ENCODE measurements at regions not wholly inside any gene's neighbourhood (a gene's known extent, or its start where the extent isn't known, plus 50 kb on each side); places are given as distances from the start of the nearest gene placed in this dataset.

GRCh38 chr6:17013701-17014100 is 88.1 kb upstream of the STMND1 start:
- Histone ChIP-seq H3K4me1 (ENCODE audit: insufficient read depth, low read length) (no peaks in the 10 kb centered on the region), H3K79me2 (ENCODE audit: insufficient read depth, low read length) (no peaks in the 10 kb centered on the region), H2AFZ (ENCODE audit: low read depth, low read length) (no peak overlapping the region), H3K9ac (ENCODE audit: low read depth, low read length) (no peak overlapping the region), H3K36me3 (ENCODE audit: insufficient read depth, low read length) (no peaks in the 10 kb centered on the region), H3K4me2 (ENCODE audit: insufficient read depth, low read length) (no peak overlapping the region), H3K27ac (ENCODE audit: low read length) (no peak overlapping the region), H4K20me1 (ENCODE audit: insufficient read depth, low read length) (no peaks in the 10 kb centered on the region), H3K4me3 (ENCODE audit: low read depth in 1 of 2, low read length in 2 of 2) (no peak overlapping the region), H3K9me3 (ENCODE audit: insufficient read depth, low read length, severe bottlenecking) (no peaks in the 10 kb centered on the region), H3K27me3 (ENCODE audit: insufficient read depth, low read length, poor library complexity) (no peaks in the 10 kb centered on the region)
- DNase-seq (no peak), ATAC-seq (ENCODE audit: insufficient read depth, low read depth) (no peak)
- TF ChIP-seq EZH2 (IDR thresholded peaks at IDR 0.05; ENCODE audit: borderline replicate concordance, low read depth, low read length, severe bottlenecking) (no peak), CTCF (IDR thresholded peaks at IDR 0.05; ENCODE audit: borderline replicate concordance, extremely low read depth, low read length, poor library complexity, severe bottlenecking) (no peak)

GRCh38 chr6:17012421-17013225 is 89.2 kb upstream of the STMND1 start:
- Histone ChIP-seq H3K9ac (ENCODE audit: low read depth, low read length) (no peak overlapping the region), H3K79me2 (ENCODE audit: insufficient read depth, low read length) (no peaks in the 10 kb centered on the region), H3K9me3 (ENCODE audit: insufficient read depth, low read length, severe bottlenecking) (peaks cover under 1% of the 10 kb centered on the region), H3K4me1 (ENCODE audit: insufficient read depth, low read length) (no peaks in the 10 kb centered on the region), H4K20me1 (ENCODE audit: insufficient read depth, low read length) (no peaks in the 10 kb centered on the region), H3K27ac (ENCODE audit: low read length) (no peak overlapping the region), H3K4me3 (ENCODE audit: low read depth in 1 of 2, low read length in 2 of 2) (no peak overlapping the region), H2AFZ (ENCODE audit: low read depth, low read length) (no peak overlapping the region), H3K4me2 (ENCODE audit: insufficient read depth, low read length) (no peak overlapping the region), H3K27me3 (ENCODE audit: insufficient read depth, low read length, poor library complexity) (no peaks in the 10 kb centered on the region), H3K36me3 (ENCODE audit: insufficient read depth, low read length) (no peaks in the 10 kb centered on the region)
- ATAC-seq (ENCODE audit: insufficient read depth, low read depth) (no peak), DNase-seq (no peak)
- TF ChIP-seq CTCF (IDR thresholded peaks at IDR 0.05; ENCODE audit: borderline replicate concordance, extremely low read depth, low read length, poor library complexity, severe bottlenecking) (no peak), EZH2 (IDR thresholded peaks at IDR 0.05; ENCODE audit: borderline replicate concordance, low read depth, low read length, severe bottlenecking) (no peak)

- TF ChIP-seq CTCF (IDR thresholded peaks at IDR 0.05; ENCODE audit: borderline replicate concordance, extremely low read depth, low read length, poor library complexity, severe bottlenecking) = no peak
- TF ChIP-seq EZH2 (IDR thresholded peaks at IDR 0.05; ENCODE audit: borderline replicate concordance, low read depth, low read length, severe bottlenecking) = no peak
- peaks cover 3% of the 10 kb centered on the region for H3K9me3 ChIP-seq (ENCODE audit: insufficient read depth, low read length, severe bottlenecking)
- no peaks in the 10 kb centered on the region for H4K20me1 ChIP-seq (ENCODE audit: insufficient read depth, low read length)
- H3K4me1 ChIP-seq (ENCODE audit: insufficient read depth, low read length) = no peaks in the 10 kb centered on the region
- H3K4me2 ChIP-seq (ENCODE audit: insufficient read depth, low read length) = no peak overlapping the region
- no peak for DNase-seq
- H2AFZ ChIP-seq (ENCODE audit: low read depth, low read length) = no peak overlapping the region
- H3K4me3 ChIP-seq (ENCODE audit: low read depth in 1 of 2, low read length in 2 of 2) = no peak overlapping the region
- ATAC-seq (ENCODE audit: insufficient read depth, low read depth) = no peak
- no peaks in the 10 kb centered on the region for H3K36me3 ChIP-seq (ENCODE audit: insufficient read depth, low read length)
- no peak overlapping the region for H3K27ac ChIP-seq (ENCODE audit: low read length)
- no peak overlapping the region for H3K9ac ChIP-seq (ENCODE audit: low read depth, low read length)
- H3K27me3 ChIP-seq (ENCODE audit: insufficient read depth, low read length, poor library complexity) = no peaks in the 10 kb centered on the region
- H3K79me2 ChIP-seq (ENCODE audit: insufficient read depth, low read length) = no peaks in the 10 kb centered on the region
Observed at GRCh38 chr6:17011985-17012384, 89.9 kb upstream of the STMND1 start.
